ENCODE measurements at regions not wholly inside any gene's neighbourhood (a gene's known extent, or its start where the extent isn't known, plus 50 kb on each side); places are given as distances from the start of the nearest gene placed in this dataset.
"Not testable (repeated sequence)": the region's sequence is repeated elsewhere in the genome, so short reads cannot be mapped to it uniquely, and the experiment has no call there.

GRCh38 chr1:143805374-143805773 is 166.4 kb downstream of the FAM72C start:
- not testable (repeated sequence) for TF ChIP-seq CTCF (conservative IDR thresholded peaks at IDR 0.05); ZFX (IDR thresholded peaks at IDR 0.05)
